ENCODE measurements at regions not wholly inside any gene's neighbourhood (a gene's known extent, or its start where the extent isn't known, plus 50 kb on each side); places are given as distances from the start of the nearest gene placed in this dataset.

- DNase-seq: no peak
Measured at GRCh38 chr12:65657635-65658034, 166.6 kb upstream of the HMGA2 start.

DNA sequence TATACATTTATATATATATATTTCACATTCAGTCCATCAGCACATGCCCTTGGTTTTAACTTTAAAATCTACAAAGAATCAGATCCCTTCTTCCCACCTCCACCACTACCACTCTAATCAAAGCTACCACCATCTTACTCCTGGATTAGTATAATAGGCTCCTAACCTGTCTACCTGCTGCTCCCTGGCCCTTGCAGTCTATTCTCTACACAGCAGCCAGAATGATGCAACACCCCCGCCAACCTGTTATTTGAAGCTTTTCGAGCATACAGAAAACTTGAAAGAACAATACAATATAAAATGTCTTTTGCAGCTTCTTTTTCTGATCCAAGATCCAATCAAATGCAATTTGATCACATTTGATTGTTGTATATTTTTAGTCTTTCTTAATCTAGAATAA lies 165.9 kb upstream of the HMGA2 start:
- no peak for DNase-seq
- Histone ChIP-seq H3K4me3 (no peak overlapping the region), H3K4me1 (no peaks in the 10 kb centered on the region), H3K27me3 (no peaks in the 10 kb centered on the region), H3K36me3 (no peaks in the 10 kb centered on the region), H3K27ac (no peak overlapping the region), H3K9ac (ENCODE audit: low read depth in 2 of 2, low read length in 2 of 2) (no peak overlapping the region), H3K9me3 (no peaks in the 10 kb centered on the region)
- intact Hi-C loops (cut with DNase I): no loop called here
- TF ChIP-seq, protein P1, sequence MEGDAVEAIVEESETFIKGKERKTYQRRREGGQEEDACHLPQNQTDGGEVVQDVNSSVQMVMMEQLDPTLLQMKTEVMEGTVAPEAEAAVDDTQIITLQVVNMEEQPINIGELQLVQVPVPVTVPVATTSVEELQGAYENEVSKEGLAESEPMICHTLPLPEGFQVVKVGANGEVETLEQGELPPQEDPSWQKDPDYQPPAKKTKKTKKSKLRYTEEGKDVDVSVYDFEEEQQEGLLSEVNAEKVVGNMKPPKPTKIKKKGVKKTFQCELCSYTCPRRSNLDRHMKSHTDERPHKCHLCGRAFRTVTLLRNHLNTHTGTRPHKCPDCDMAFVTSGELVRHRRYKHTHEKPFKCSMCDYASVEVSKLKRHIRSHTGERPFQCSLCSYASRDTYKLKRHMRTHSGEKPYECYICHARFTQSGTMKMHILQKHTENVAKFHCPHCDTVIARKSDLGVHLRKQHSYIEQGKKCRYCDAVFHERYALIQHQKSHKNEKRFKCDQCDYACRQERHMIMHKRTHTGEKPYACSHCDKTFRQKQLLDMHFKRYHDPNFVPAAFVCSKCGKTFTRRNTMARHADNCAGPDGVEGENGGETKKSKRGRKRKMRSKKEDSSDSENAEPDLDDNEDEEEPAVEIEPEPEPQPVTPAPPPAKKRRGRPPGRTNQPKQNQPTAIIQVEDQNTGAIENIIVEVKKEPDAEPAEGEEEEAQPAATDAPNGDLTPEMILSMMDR (IDR thresholded peaks at IDR 0.05): no peak

More at GRCh38 chr12:65657635-65658034, 166.6 kb upstream of the HMGA2 start:
- H3K4me3 ChIP-seq: no peak overlapping the region
- no peaks in the 10 kb centered on the region for H3K4me1 ChIP-seq
- TF ChIP-seq, protein P1 (IDR thresholded peaks at IDR 0.05): no peak
- no peaks in the 10 kb centered on the region for H3K9me3 ChIP-seq
- no peaks in the 10 kb centered on the region for H3K27me3 ChIP-seq
- no peak overlapping the region for H3K9ac ChIP-seq (ENCODE audit: low read depth in 2 of 2, low read length in 2 of 2)
- H3K36me3 ChIP-seq: no peaks in the 10 kb centered on the region
- intact Hi-C loops (cut with DNase I): no loop called here
- H3K27ac ChIP-seq: no peak overlapping the region

GRCh38 chr12:65659681-65660080 lies 164.6 kb upstream of the HMGA2 start:
- Histone ChIP-seq H3K27ac (no peak overlapping the region), H3K4me1 (no peaks in the 10 kb centered on the region), H3K4me3 (no peak overlapping the region), H3K36me3 (no peaks in the 10 kb centered on the region), H3K9ac (ENCODE audit: low read depth in 2 of 2, low read length in 2 of 2) (no peak overlapping the region), H3K27me3 (no peaks in the 10 kb centered on the region), H3K9me3 (no peaks in the 10 kb centered on the region)
- TF ChIP-seq, protein P1 (IDR thresholded peaks at IDR 0.05): no peak
- DNase-seq: no peak
- intact Hi-C loops (cut with DNase I): loop anchor here (10.0 kb wide), 1 partner anchor 55 kb away; no protein-coding TSS in a partner anchor

DNA sequence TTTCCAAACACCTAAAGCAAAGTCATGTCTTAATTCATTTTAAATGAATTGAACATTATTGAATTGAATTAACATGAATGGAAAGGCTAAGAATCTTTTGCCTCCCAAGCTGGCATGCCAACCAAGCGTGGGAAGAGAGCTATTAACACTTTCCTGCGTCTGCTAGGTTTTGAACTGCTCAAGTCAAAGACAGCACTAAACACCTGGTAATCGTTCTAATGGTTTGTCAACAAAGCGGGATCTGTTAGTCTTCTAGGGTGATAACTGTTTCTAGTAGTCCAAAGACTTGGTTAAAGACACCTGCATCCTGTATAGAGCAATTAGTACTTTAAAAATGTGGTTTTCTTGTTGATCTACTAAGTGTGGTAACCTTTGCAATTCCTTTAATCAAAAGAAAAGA lies 164.2 kb upstream of the HMGA2 start:
- Histone ChIP-seq H3K9ac (ENCODE audit: low read depth in 2 of 2, low read length in 2 of 2) (no peak overlapping the region), H3K4me3 (no peak overlapping the region), H3K27ac (no peak overlapping the region), H3K9me3 (no peaks in the 10 kb centered on the region), H3K36me3 (no peaks in the 10 kb centered on the region), H3K4me1 (no peaks in the 10 kb centered on the region), H3K27me3 (no peaks in the 10 kb centered on the region)
- intact Hi-C loops (cut with DNase I): loop anchor here (10.0 kb wide), 1 partner anchor 55 kb away; no protein-coding TSS in a partner anchor
- TF ChIP-seq, protein P1 (IDR thresholded peaks at IDR 0.05): no peak
- no peak for DNase-seq

DNA sequence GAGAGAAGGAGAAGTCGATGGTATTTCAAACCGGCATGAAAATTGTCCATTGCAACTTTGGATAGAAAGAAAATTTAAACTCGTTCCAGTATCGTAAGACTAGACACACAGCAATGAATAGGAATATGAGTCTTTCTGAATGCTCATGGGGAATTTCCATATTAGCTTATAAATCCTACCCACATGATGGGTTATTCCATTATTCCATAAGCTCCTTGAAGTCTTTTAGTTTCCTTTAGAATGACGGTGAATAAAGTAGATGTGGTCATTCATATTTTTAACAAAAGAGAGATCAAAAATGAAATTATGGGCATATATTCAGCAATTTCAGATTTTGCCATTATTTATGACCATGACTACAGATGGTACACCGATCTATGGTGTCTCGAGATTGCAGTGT lies 163.4 kb upstream of the HMGA2 start:
- no peak overlapping the region for H3K4me3 ChIP-seq
- H3K27ac ChIP-seq: no peak overlapping the region
- H3K9me3 ChIP-seq: no peaks in the 10 kb centered on the region
- TF ChIP-seq, protein P1 (IDR thresholded peaks at IDR 0.05): no peak
- H3K4me1 ChIP-seq: no peaks in the 10 kb centered on the region
- DNase-seq: no peak
- H3K36me3 ChIP-seq: no peaks in the 10 kb centered on the region
- H3K27me3 ChIP-seq: no peaks in the 10 kb centered on the region
- intact Hi-C loops (cut with DNase I): loop anchor here (10.0 kb wide), 1 partner anchor 56 kb away; no protein-coding TSS in a partner anchor
- H3K9ac ChIP-seq (ENCODE audit: low read depth in 2 of 2, low read length in 2 of 2): no peak overlapping the region
